ENCODE measurements at regions not wholly inside any gene's neighbourhood (a gene's known extent, or its start where the extent isn't known, plus 50 kb on each side); places are given as distances from the start of the nearest gene placed in this dataset.

- in situ Hi-C loops (cut with MboI; ENCODE audit: low sequenced_read_pairs), result no loop called here
Measured at GRCh38 chr2:220309215-220309614, 681.8 kb downstream of the SLC4A3 start.

- in situ Hi-C loops (cut with MboI; ENCODE audit: low sequenced_read_pairs), result no loop called here
Measured at GRCh38 chr2:220310451-220310861, 683.0 kb downstream of the SLC4A3 start.

GRCh38 chr2:220315098-220315823 is 687.8 kb downstream of the SLC4A3 start:
- in situ Hi-C loops (cut with MboI; ENCODE audit: low sequenced_read_pairs), result no loop called here

- in situ Hi-C loops (cut with MboI; ENCODE audit: low sequenced_read_pairs), result no loop called here
Measured at GRCh38 chr2:220318037-220318436, 690.6 kb downstream of the SLC4A3 start.

- in situ Hi-C loops (cut with MboI; ENCODE audit: low sequenced_read_pairs), result no loop called here
Measured at GRCh38 chr2:220318508-220318907, 691.1 kb downstream of the SLC4A3 start.

- in situ Hi-C loops (cut with MboI; ENCODE audit: low sequenced_read_pairs), result no loop called here
Measured at GRCh38 chr2:220320326-220320725, 692.9 kb downstream of the SLC4A3 start.

- in situ Hi-C loops (cut with MboI; ENCODE audit: low sequenced_read_pairs), result no loop called here
Measured at GRCh38 chr2:220332886-220333285, 705.5 kb downstream of the SLC4A3 start.

- in situ Hi-C loops (cut with MboI; ENCODE audit: low sequenced_read_pairs), result no loop called here
Measured at GRCh38 chr2:220334210-220334609, 706.8 kb downstream of the SLC4A3 start.

- in situ Hi-C loops (cut with MboI; ENCODE audit: low sequenced_read_pairs), result no loop called here
Measured at GRCh38 chr2:220334871-220335590, 707.6 kb downstream of the SLC4A3 start.

GRCh38 chr2:220335591-220335915 is 708.1 kb downstream of the SLC4A3 start:
- in situ Hi-C loops (cut with MboI; ENCODE audit: low sequenced_read_pairs), result no loop called here

- in situ Hi-C loops (cut with MboI; ENCODE audit: low sequenced_read_pairs), result no loop called here
Measured at GRCh38 chr2:220336771-220337170, 709.3 kb downstream of the SLC4A3 start.

- in situ Hi-C loops (cut with MboI; ENCODE audit: low sequenced_read_pairs), result no loop called here
Measured at GRCh38 chr2:220337611-220338440, 710.4 kb downstream of the SLC4A3 start.

GRCh38 chr2:220341014-220341413 is 713.6 kb downstream of the SLC4A3 start:
- in situ Hi-C loops (cut with MboI; ENCODE audit: low sequenced_read_pairs), result no loop called here

- in situ Hi-C loops (cut with MboI; ENCODE audit: low sequenced_read_pairs), result no loop called here
Measured at GRCh38 chr2:220346919-220347318, 719.5 kb downstream of the SLC4A3 start.

- in situ Hi-C loops (cut with MboI; ENCODE audit: low sequenced_read_pairs), result no loop called here
Measured at GRCh38 chr2:220347626-220348025, 720.2 kb downstream of the SLC4A3 start.

- in situ Hi-C loops (cut with MboI; ENCODE audit: low sequenced_read_pairs), result no loop called here
Measured at GRCh38 chr2:220348206-220348605, 720.8 kb downstream of the SLC4A3 start.

- in situ Hi-C loops (cut with MboI; ENCODE audit: low sequenced_read_pairs), result no loop called here
Measured at GRCh38 chr2:220353897-220354296, 726.5 kb downstream of the SLC4A3 start.

- in situ Hi-C loops (cut with MboI; ENCODE audit: low sequenced_read_pairs), result no loop called here
Measured at GRCh38 chr2:220356076-220356475, 728.6 kb downstream of the SLC4A3 start.

- in situ Hi-C loops (cut with MboI; ENCODE audit: low sequenced_read_pairs), result no loop called here
Measured at GRCh38 chr2:220365023-220365422, 737.6 kb downstream of the SLC4A3 start.

- in situ Hi-C loops (cut with MboI; ENCODE audit: low sequenced_read_pairs), result no loop called here
Measured at GRCh38 chr2:220366765-220367164, 739.3 kb downstream of the SLC4A3 start.

- in situ Hi-C loops (cut with MboI; ENCODE audit: low sequenced_read_pairs), result no loop called here
Measured at GRCh38 chr2:220370764-220371163, 743.3 kb downstream of the SLC4A3 start.

- in situ Hi-C loops (cut with MboI; ENCODE audit: low sequenced_read_pairs), result no loop called here
Measured at GRCh38 chr2:220371211-220371610, 743.8 kb downstream of the SLC4A3 start.

All from HL-60/S4 (cell line).